Fibroblast of mammary gland (primary cell): ENCODE measurements at regions not wholly inside any gene's neighbourhood (a gene's known extent, or its start where the extent isn't known, plus 50 kb on each side); places are given as distances from the start of the nearest gene placed in this dataset.
A peak's percentile ranks its signal among the peaks of the same experiment; 100 is the strongest.
"Not testable (repeated sequence)": the region's sequence is repeated elsewhere in the genome, so short reads cannot be mapped to it uniquely, and the experiment has no call there.

Experiments
- DNase-seq: peaks from one replicate; pipeline ENCODE4 v3.0.0-alpha.2; 2010; ENCODE audit warnings: low read depth
- H3K4me3 ChIP-seq: 2 replicates; pipeline ENCODE4 v1.5.1; 2011; ENCODE audit warnings: low read depth, mild to moderate bottlenecking, low read length, moderate library complexity; ENCODE audit not compliant: control insufficient read depth
- CTCF ChIP-seq: conservative IDR thresholded peaks from 2 replicates; pipeline ENCODE4 v1.5.1; 2011; ENCODE audit warnings: low read depth, low read length, inconsistent platforms; ENCODE audit not compliant: control insufficient read depth, insufficient read depth

- H3K4me3 ChIP-seq = no peak overlapping the region
- DNase-seq = no peak
- TF ChIP-seq CTCF = no peak
Measured at GRCh38 chr13:87206708-87207107, 464.5 kb upstream of the SLITRK5 start.

- H3K4me3 ChIP-seq = no peak overlapping the region
- TF ChIP-seq CTCF = no peak
- DNase-seq = no peak
Measured at GRCh38 chr13:87207280-87208003, 463.7 kb upstream of the SLITRK5 start.

- no peak for DNase-seq
- TF ChIP-seq CTCF = no peak
- no peak overlapping the region for H3K4me3 ChIP-seq
Measured at GRCh38 chr13:87208636-87209035, 462.5 kb upstream of the SLITRK5 start.

- peak; percentile 26 for DNase-seq
Measured at GRCh38 chr13:87234981-87235380, 436.2 kb upstream of the SLITRK5 start.

GRCh38 chr13:87235621-87236020 is 435.6 kb upstream of the SLITRK5 start:
- no peak overlapping the region for H3K4me3 ChIP-seq
- TF ChIP-seq CTCF = no peak

More at GRCh38 chr13:87234981-87235380, 436.2 kb upstream of the SLITRK5 start:
- no peak overlapping the region for H3K4me3 ChIP-seq
- no peak for TF ChIP-seq CTCF

GRCh38 chr13:87244256-87244890 is 426.8 kb upstream of the SLITRK5 start:
- no peak for DNase-seq
- no peak overlapping the region for H3K4me3 ChIP-seq
- no peak for TF ChIP-seq CTCF

More at GRCh38 chr13:87235621-87236020, 435.6 kb upstream of the SLITRK5 start:
- DNase-seq = peak; percentile 6

GRCh38 chr13:87249847-87250246 is 421.3 kb upstream of the SLITRK5 start:
- H3K4me3 ChIP-seq, DNase-seq: not testable (repeated sequence)
